Adrenal gland (tissue), 5 donors: ENCODE measurements at regions not wholly inside any gene's neighbourhood (a gene's known extent, or its start where the extent isn't known, plus 50 kb on each side); places are given as distances from the start of the nearest gene placed in this dataset.

ENCODE experiments used
- CTCF ChIP-seq, 6 experiments: fragments of 450-650 bp in 4 of 6; fragments of 200-600 bp in 2 of 6; sonication (generic) in 1 of 6; IDR thresholded peaks; 1 replicate in 5 of 6; 2 replicates in 1 of 6; pipeline versions ENCODE4 v1.5.1 to v1.8.0; 2016 to 2021; ENCODE audit warnings: antibody characterized with exemption in 6 of 6, mild to moderate bottlenecking in 2 of 6, moderate library complexity in 1 of 6
- POLR2A ChIP-seq, 2 donors: fragments of 450-650 bp; IDR thresholded peaks; one replicate each; pipeline ENCODE4 v1.6.1; 2017; ENCODE audit warnings: antibody characterized with exemption in 2 of 2, mild to moderate bottlenecking in 2 of 2, moderate library complexity in 1 of 2
- donor health status: DM: no; HTN: no; CAD: no.

- TF ChIP-seq CTCF (IDR thresholded peaks at IDR 0.05) (no peak), POLR2A (IDR thresholded peaks at IDR 0.05) (no peak)
These were observed 140.4 kb downstream of the S1PR1 start for GRCh38 chr1:101377084-101377835.
